HG03460 (cell line): ENCODE measurements at regions not wholly inside any gene's neighbourhood (a gene's known extent, or its start where the extent isn't known, plus 50 kb on each side); places are given as distances from the start of the nearest gene placed in this dataset.

Experiments used
- ATAC-seq: cut with Tn5 transposase; IDR thresholded peaks from one replicate; pipeline ENCODE4 v1.9.1; 2021; ENCODE audit not compliant: unreplicated experiment

GRCh38 chr13:69450245-69450644, 657.4 kb upstream of the ATXN8OS start:
- no peak for ATAC-seq

DNA sequence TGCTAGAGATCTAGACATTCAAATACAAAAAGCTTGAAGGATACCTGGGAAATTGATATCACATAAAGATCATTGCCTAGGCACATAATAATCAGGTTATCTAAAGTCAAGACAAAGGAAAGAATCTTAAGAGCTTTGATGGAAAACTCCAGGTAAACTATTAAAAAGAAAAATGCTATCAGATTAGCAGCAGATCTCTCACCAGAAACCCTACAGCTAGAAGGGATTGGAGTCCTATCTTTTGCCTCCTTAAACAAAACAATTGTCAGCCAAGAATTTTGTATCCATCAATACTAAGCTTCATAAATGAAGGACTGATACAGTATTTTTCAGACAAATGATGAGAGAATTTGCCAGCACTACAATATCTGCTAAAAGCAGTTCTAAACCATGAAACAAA, 682.4 kb upstream of the ATXN8OS start:
- ATAC-seq = no peak

GRCh38 chr13:69423844-69424243, 683.8 kb upstream of the ATXN8OS start:
- ATAC-seq = no peak

DNA sequence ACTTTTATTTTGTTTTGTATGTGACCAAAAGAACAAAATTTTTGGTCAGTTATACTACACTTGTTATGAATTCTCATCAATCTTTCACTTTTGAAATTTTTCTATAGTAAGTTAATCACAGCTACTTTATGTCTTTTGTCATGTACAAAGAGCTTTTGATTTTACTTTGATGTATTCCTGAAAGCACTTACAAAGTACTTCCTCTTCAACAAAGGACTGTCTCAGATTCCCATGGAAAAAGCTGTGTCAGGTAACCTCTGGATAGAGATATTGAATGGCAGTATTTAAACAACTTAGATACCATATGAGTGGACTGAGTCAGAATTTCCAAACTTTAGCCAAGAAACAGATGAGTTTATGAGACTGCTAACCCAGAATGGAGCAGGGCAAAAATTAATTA, 689.3 kb upstream of the ATXN8OS start:
- ATAC-seq = no peak

- ATAC-seq = no peak
Observed at GRCh38 chr13:69410761-69411160, 696.9 kb upstream of the ATXN8OS start.

GRCh38 chr13:69391756-69392155, 715.9 kb upstream of the ATXN8OS start:
- no peak for ATAC-seq

DNA sequence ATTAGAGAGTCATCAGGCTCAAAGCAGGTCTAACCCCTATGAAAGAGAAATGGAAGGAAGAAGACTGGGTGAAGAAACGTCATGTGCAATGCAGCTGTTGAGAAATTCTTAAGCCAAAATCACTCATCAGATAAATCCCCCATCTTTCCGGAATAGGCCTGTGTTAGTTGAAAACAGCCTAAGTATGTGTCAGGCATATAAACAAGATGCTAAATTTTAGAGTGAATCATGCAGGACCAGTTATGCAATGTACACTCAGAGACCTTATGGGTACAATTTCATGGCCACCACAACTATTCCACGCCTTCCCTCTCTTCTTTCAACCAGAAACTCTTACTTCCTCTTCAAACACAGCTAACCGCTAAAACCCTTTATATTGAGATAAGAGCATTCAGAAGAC, 717.7 kb upstream of the ATXN8OS start:
- no peak for ATAC-seq

- no peak for ATAC-seq
Observed at GRCh38 chr13:69373747-69374425, 733.7 kb upstream of the ATXN8OS start.

GRCh38 chr13:69363360-69363759, 744.3 kb upstream of the ATXN8OS start:
- ATAC-seq = no peak

GRCh38 chr13:69331245-69331644, 776.4 kb upstream of the ATXN8OS start:
- no peak for ATAC-seq

- no peak for ATAC-seq
Observed at GRCh38 chr13:69324090-69324886, 783.3 kb upstream of the ATXN8OS start.

DNA sequence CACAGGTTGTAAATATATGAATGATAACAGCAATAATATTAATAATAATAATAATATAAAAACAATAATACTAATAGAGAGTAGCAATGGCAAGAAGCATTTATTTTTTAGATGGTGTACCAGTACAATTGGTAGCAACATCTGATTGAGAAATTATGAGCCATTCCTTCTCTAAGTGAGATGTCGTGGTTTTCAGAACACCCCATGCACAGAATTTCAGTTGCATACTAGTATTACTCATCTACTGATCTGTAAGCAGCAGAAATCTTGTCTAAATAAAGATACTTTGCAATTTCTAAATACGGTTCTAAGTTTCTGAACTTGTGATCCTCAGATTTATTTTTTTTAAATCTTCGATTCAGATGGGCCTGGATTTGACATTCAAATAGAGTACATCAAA, 788.0 kb upstream of the ATXN8OS start:
- no peak for ATAC-seq

GRCh38 chr13:69315039-69315438, 792.6 kb upstream of the ATXN8OS start:
- no peak for ATAC-seq

DNA sequence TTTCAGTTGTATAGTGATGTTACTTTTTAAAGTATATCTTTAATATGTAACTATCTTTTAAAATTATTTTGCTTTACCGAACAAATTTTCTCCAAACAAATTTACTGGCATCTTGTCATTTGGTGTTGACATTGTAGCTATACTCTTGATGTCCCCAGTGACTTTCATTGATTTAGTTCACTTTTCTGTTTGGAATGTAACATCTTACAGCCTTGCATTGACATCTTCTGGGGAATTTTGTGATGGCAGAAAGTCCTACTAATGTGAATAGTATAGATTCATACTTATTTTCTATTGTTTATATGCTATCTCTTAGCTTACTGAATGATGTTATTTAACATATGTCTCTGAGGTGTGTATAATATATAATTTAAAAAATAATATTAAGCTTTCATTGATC, 800.9 kb upstream of the ATXN8OS start:
- no peak for ATAC-seq

DNA sequence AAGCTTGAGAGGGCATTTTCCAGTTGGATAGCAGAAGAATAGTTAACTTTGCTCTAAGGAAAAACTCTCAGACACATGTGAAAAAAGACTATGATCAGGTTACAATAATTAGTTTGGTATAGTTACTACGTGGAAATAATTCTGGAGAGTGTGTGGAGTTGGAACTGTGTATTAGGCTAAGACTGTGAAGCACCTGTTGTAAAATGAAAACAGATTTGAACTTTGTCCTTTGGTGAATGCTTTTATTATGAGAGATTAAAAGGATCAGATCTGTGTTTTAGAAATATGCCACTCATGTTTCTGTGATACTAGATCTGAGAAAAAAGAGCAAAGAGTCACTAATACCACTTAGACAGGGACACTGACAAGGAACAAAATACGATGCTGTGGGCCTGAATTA, 807.5 kb upstream of the ATXN8OS start:
- ATAC-seq = no peak

DNA sequence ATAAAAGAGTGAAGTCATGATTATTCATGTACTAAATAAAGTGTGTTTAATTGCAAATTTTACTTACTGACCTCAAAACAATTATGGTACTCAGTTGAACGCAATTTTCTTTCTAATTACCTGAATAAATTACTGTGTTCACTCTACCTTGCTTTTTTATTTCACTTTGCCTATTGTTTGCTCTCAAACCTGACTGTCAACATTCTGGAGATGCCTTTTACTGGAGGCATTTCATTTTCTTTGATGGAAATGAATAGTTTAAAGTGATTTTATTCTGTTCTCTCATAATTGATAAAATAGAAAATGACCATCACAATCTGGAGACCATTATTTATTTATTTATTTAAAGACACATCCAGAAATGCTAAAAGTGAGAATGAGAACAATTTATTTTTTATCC, 811.5 kb upstream of the ATXN8OS start:
- ATAC-seq = no peak

- no peak for ATAC-seq
Observed at GRCh38 chr13:69292789-69293425, 814.7 kb upstream of the ATXN8OS start.

DNA sequence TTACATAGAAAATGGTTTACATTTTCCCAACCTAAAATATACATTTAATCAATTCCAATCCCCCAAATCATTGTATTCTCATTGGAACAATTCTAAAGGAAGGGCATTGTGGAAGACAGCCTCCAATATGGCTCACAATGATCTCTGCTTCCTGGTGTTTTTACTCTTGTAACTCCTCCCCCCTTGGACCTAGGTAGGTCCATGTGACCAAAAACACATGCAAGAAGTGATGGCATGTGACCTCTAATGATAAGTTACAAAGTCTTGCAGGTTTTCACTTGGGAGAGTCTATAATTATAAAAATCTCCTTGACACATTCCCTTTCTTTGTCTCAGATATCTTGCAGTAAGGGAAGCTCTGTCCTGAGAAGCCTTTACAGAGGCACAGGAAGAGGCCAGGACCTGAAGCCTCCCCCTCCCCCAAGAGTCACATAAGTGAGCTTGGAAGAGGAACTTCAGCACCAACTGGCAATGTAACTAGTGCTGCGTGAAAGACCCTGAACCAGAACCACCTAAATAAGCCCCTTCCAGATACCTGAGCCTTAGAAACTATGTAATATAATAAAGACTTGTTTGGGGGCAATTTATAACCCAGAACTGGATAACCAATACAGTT, 816.2 kb upstream of the ATXN8OS start:
- no peak for ATAC-seq

DNA sequence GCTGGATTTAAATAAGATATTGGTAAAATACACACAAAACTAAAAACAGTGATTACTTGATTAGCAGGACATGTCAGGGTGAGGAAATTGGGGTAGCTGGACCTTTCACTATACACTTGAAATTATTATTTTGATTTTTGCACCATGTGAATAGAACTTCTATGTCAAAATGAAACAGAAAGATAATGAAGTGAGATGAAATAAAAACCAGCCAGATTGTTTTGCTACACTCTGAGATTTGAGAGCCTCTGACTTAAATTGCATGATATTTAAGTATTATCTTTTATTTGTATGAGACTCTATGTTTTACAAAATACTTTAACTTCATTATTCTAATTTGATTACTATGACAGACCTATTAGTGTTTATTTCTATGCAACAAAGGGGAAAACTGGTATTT, 819.6 kb upstream of the ATXN8OS start:
- ATAC-seq = no peak

- ATAC-seq = no peak
Observed at GRCh38 chr13:69287050-69287698, 820.5 kb upstream of the ATXN8OS start.

DNA sequence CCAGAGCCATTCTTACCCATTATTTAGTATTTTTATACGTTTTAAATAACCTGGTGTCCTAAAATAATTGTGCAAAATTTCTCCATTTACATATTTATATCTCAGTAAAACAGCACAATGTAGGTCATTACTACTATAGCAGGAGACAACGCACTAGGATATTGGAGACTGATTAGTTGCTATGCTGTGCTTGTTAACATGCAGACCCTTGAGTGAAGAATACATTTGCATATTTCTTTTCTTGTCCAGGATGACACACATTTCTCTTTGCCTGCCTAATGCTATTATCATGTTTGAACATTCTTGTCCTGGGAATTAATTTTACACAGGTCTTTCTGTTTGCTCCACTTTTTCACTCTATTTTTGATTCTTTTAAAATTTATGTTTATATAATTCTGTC, 823.8 kb upstream of the ATXN8OS start:
- no peak for ATAC-seq
